GM12892 (cell line): ENCODE measurements at regions not wholly inside any gene's neighbourhood (a gene's known extent, or its start where the extent isn't known, plus 50 kb on each side); places are given as distances from the start of the nearest gene placed in this dataset.

ENCODE experiments used
- DNase-seq: peaks from one replicate; pipeline ENCODE4 v3.0.0; 2011; ENCODE audit not compliant: insufficient read length
- FAIRE-seq: peaks from 2 replicates; lab custom pipeline; 2011; peaks lifted over from hg19 to GRCh38; lab: Jason Lieb, UNC
- POLR2A ChIP-seq: IDR thresholded peaks from 2 replicates; pipeline ENCODE4 v1.6.1; 2011; ENCODE audit warnings: low read depth, low read length, control low read depth
- POLR2AphosphoS5 ChIP-seq: IDR thresholded peaks from 2 replicates; pipeline ENCODE4 v1.6.1; 2011; ENCODE audit warnings: low read depth, low read length, control low read depth
- TAF1 ChIP-seq: IDR thresholded peaks from 2 replicates; pipeline ENCODE4 v1.6.1; 2011; ENCODE audit warnings: low read depth, mild to moderate bottlenecking, control low read depth, low read length, borderline replicate concordance

- DNase-seq: no peak
- FAIRE-seq: no peak
- TF ChIP-seq POLR2A: no peak
- no peak for TF ChIP-seq TAF1
- TF ChIP-seq POLR2AphosphoS5: no peak
These were observed 177.7 kb upstream of the TWIST2 start for GRCh38 chr2:238670111-238670585.

GRCh38 chr2:238682536-238682935 lies 165.3 kb upstream of the TWIST2 start:
- no peak for DNase-seq
- FAIRE-seq: no peak
- no peak for TF ChIP-seq POLR2AphosphoS5
- no peak for TF ChIP-seq POLR2A
- no peak for TF ChIP-seq TAF1

- no peak for TF ChIP-seq POLR2A
- TF ChIP-seq POLR2AphosphoS5: no peak
- no peak for TF ChIP-seq TAF1
- FAIRE-seq (no peak), DNase-seq (no peak)
These were observed 163.2 kb upstream of the TWIST2 start for GRCh38 chr2:238684362-238685326.

GRCh38 chr2:238685327-238685709 lies 162.6 kb upstream of the TWIST2 start:
- no peak for FAIRE-seq
- DNase-seq: no peak
- TF ChIP-seq POLR2A (no peak), TAF1 (no peak), POLR2AphosphoS5 (no peak)

GRCh38 chr2:238685713-238686112 lies 162.2 kb upstream of the TWIST2 start:
- DNase-seq (no peak), FAIRE-seq (no peak)
- TF ChIP-seq POLR2A: no peak
- no peak for TF ChIP-seq POLR2AphosphoS5
- TF ChIP-seq TAF1: no peak

- TF ChIP-seq POLR2AphosphoS5 (no peak), TAF1 (no peak), POLR2A (no peak)
- FAIRE-seq: no peak
- DNase-seq: no peak
These were observed 161.7 kb upstream of the TWIST2 start for GRCh38 chr2:238686223-238686622.

- FAIRE-seq: no peak
- TF ChIP-seq TAF1 (no peak), POLR2A (no peak), POLR2AphosphoS5 (no peak)
These were observed 159.4 kb upstream of the TWIST2 start for GRCh38 chr2:238688193-238689153.

GRCh38 chr2:238689331-238689730 lies 158.6 kb upstream of the TWIST2 start:
- no peak for DNase-seq
- no peak for FAIRE-seq
- TF ChIP-seq TAF1 (no peak), POLR2AphosphoS5 (no peak), POLR2A (no peak)

More at GRCh38 chr2:238688193-238689153, 159.4 kb upstream of the TWIST2 start:
- no peak for DNase-seq

- FAIRE-seq (no peak), DNase-seq (no peak)
- TF ChIP-seq POLR2AphosphoS5 (no peak), TAF1 (no peak), POLR2A (no peak)
These were observed 158.0 kb upstream of the TWIST2 start for GRCh38 chr2:238689871-238690389.

- FAIRE-seq (no peak), DNase-seq (no peak)
- no peak for TF ChIP-seq POLR2AphosphoS5
- no peak for TF ChIP-seq POLR2A
- no peak for TF ChIP-seq TAF1
These were observed 157.4 kb upstream of the TWIST2 start for GRCh38 chr2:238690511-238690910.
